HG03135 (cell line): ENCODE measurements at regions not wholly inside any gene's neighbourhood (a gene's known extent, or its start where the extent isn't known, plus 50 kb on each side); places are given as distances from the start of the nearest gene placed in this dataset.
"Not testable (repeated sequence)": the region's sequence is repeated elsewhere in the genome, so short reads cannot be mapped to it uniquely, and the experiment has no call there.

Source experiments
- ATAC-seq: cut with Tn5 transposase; IDR thresholded peaks from one replicate; pipeline ENCODE4 v1.9.1; 2021; ENCODE audit warnings: mild to moderate bottlenecking, moderate library complexity; ENCODE audit not compliant: unreplicated experiment

DNA sequence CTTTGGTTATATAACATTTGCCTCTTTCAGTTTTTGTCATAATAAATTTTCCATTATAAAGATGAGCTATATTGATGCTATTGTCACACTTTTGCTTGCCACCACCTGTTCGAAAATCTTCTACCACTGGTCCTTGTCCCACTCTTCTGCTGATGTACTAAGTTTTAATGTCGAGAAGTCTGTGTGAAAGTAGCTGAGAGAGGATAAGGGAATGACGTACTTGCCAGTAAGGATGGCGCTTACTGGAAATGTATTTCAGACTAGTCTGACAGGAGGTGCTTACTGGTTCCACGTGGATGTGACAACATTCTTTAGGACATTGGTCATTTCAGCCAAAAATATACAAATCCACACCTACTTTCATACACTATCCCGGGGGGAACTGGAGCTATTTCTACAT lies 132.7 kb upstream of the NR3C2 start:
- ATAC-seq, result no peak

DNA sequence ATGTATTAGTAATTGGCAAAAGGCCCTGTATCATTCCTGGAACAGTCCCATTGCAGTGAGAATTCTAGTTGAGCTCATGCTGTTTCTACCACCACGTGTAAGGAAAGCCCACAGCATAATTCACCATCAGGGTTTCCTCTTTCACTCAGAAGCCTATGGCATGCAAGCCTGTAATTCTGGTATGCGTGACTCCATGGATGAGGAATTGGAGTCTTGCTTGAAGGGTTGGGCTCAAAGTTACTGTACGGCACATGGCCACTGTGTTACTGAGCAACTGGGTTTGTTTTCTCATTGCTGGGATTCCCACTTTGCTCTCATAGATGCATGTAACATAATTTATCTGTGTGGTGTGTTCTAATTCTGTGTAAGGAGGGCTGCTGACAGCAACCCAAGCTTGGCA lies 132.3 kb upstream of the NR3C2 start:
- ATAC-seq, result no peak

DNA sequence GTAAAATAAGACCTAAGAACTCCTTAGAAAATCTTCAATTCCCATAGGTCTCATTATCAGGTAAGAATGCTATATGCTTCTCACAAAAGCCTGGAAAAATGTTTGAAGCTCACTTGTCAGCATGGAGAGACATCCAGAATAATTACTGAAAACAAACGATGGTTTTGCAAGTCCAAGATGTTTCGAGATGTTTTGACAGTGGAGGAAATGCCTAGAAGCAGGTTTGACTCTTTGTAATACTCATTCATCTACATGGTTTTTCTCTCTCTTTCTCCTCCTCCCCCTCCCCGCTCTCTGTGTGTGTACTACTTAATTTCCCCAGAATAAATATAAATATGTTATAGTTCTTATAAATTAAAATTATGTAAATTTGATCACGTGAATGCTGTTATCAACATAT lies 131.9 kb upstream of the NR3C2 start:
- no peak for ATAC-seq

DNA sequence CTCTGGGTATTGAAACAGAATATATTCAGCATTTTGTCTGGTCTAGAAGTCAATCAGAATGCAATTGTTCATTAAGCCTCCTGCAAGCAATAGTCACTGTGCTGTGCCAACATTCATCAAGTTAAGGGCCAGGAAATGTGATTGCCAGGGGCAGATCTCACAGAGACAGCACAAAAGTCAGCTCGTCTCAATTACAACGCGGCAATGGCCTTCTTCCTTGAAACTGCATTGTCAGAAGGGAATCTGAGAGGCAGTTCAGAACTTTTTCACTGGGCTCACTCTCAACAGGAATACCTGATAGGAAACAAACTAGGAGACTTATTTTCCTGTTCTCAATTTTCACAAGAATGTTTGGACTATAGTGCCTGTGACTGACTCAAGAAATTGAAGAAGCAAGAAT lies 131.1 kb upstream of the NR3C2 start:
- ATAC-seq, result no peak

DNA sequence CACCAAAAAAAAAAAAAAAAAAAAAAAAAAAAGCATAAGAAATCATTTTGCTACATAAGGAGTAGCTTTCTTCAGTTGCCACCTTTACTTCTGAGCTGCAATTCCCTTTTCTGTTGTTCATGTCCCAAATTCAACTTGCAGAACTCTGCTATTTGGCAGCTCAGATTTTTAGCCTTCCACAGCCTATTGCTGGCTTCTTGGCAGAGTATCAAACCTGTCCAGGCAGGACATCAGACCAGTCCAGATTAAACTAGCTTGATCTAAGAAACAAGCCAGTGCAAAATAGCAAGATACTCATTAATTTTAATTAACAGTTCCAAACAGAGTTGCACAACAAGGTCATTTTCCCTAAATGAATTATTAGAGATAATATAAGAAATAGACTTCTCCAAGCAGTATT lies 123.6 kb upstream of the NR3C2 start:
- no peak for ATAC-seq

DNA sequence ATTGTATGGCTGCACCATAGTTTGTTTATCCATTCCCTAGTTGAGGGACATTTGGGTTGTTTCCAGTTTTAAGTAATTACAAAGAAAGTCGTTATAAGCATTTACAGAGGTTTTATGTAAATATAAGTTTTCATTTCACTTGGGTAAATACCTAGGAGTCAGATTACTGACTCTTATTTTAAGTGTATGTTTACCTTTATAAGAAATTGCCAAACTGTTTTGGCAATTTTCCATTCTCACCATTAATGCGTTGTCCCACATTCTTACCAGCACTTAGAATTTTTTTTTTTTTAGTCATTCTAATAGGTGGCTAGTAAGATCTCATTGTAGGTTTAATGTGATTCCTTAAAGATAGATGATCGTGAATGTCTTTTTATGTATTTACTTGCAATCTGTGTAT lies 121.5 kb upstream of the NR3C2 start:
- no peak for ATAC-seq

DNA sequence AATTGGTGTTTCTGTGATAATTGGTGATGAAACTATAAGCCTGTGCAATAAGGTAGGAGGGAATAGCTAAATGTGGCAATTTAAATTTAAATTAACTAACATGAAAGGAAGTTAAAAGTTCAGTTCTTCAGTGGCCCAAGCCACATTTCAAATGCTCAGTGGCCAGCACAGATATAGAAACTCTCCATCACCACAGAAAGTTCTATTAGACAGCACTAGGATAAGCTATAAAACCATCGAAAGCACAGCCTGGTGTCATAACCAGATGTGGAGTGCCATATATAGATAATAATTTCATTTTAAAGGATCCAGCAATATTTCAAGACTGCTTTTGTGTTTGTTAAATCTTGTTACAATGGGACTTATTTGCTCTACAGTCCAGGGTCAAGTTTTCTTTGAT lies 119.3 kb upstream of the NR3C2 start:
- ATAC-seq, result no peak

DNA sequence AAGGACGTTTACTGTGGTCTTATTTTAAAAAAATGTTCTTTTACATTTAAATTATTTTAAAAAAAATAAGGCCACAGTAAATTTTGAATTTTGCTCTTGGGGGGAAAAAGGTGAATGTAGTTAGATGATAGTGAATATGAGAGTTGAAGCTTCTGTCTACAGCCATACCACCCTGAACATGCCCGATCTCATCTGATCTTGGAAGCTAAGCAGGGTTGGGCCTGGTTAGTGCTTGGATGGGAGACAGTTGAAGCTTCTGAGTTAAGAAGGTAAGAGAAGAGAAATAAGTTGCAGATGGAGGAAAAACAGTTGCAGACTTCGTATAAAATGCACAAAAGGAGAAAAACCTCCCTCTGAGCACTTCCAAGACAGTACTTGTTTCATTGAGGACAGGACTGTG lies 115.6 kb upstream of the NR3C2 start:
- ATAC-seq, result no peak

DNA sequence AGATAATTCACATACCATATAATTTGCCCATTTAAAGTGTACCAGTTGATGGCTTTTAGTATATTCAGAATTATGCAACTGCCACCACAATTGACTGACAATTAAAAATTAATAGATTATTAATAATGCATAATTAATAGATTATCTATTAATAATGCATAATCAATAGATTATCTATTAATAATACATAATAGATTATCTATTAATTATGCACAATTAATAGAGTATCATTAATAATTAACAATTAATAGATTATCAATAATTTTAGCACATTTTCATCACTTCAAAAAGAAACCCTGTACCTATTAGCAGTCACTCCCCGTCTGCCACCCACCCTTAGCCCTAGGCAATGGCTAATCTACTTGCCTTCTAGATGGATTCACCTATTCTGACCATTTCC lies 108.6 kb upstream of the NR3C2 start:
- no peak for ATAC-seq

DNA sequence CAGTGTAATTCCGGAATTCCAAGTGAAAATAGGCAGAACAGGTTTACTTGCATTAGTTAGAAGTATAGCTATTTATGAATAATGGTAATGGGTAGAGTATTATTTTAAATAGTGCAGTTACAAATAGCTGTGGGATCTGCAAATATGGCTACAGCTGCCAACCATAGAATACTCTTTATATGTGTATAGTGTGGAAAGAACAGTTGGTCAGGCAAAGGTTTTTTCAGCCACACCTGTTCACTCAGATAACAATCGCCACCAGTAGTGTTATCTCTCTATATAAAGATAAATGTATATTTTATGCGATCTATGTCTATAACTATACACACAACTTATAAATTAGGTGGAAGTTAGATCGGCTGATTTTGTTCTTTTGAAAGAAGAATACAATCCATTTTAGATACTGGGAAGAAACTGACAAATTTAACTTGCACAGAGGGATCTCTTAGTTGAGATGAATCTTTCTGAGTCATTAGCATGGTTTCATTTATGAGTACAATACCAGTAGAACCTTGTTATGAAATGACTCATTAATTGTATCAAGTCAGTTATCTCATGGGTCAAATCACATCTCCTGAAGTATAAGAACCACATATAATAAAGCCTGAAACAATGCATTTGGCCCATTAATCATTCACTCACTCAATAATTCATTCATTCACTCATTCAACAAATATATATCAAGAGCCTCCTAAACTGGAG lies 100.9 kb upstream of the NR3C2 start:
- ATAC-seq, result no peak

DNA sequence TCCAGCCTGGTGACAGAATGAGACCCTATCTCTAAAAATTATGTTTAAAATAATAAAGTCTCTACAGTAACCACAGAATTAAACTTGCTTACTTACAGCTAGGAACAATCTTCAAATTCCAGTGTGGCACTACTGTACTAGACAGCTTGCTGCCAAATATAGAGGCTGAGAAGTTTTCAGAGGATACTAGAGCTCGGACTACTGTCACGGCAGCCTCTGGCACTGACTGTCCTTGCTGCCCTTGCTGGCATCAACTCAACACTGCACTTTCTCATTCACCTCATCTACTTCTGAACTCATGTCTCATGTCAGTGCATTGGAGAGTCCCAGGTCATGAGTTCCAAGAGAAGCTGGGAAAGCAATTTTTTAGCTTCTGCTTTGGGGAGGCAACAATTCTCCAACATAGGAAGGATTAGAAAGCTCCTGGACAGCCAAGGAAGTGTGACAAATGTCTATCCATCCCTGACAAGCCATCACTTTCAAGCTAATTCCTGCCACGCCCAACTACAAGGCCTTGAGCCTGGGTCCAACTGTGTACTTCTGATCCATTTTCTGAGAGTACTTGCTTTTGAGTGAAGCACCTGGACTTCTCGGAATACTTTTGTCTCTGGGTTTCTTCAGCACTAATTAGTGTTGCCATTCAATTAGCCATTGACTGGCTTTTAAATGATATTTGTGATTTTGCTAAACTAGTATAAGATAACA lies 98.6 kb upstream of the NR3C2 start:
- ATAC-seq, result no peak

DNA sequence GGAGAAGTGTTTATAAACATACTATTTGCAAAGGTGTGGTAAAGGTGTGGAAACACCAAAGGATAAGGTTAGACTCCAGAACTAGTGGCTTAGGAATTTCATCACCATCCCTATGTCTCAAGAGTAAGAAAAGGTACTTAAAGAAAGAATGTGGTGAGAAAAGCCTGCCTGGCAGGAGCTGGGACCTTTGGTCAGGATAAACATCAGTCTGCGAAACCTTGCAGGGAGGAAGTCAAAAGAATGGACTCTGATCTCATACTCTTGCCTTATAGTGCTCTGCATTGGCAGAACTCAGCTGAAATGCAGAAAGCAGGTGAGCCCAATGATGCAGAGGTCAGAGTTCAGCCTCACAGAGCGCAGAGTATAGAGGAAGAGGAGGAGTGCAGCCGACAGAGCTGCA lies 97.2 kb upstream of the NR3C2 start:
- ATAC-seq, result no peak

DNA sequence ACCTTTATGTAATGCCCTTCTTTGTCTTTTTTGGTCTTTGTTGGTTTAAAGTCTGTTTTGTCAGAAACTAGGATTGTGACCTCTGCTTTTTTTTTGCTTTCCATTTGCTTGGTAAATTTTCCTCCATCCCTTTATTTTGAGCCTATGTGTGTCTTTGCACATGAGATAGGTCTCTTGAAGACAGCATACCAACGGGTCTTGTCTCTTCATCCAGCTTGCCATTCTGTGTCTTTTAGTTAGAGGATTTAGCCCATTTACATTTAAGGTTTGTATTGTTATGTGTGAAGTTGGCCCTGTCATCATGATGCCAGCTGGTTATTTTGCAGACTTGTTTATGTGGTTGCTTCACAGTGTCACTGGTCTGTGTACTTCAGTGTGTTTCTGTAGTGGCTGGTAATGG lies 91.6 kb upstream of the NR3C2 start:
- not testable (repeated sequence) for ATAC-seq

DNA sequence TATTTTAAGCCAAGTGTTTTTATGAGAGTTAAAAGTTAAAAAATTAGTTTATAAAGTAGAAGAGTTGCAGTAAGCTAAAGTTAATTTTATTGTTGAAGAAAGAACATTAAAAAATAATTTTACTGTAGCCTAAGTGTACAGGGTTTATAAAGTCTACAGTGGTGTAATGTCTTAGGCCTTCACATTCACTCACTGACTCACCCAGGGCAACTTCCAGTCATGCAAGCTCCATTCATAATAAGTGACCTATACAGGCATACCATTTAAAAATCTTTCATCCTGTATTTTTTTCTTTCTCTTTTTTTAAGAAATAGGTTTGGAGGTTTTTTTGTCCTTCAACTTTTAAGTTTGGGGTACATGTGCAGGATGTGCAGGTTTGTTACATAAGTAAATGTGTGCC lies 87.9 kb upstream of the NR3C2 start:
- ATAC-seq, result no peak

DNA sequence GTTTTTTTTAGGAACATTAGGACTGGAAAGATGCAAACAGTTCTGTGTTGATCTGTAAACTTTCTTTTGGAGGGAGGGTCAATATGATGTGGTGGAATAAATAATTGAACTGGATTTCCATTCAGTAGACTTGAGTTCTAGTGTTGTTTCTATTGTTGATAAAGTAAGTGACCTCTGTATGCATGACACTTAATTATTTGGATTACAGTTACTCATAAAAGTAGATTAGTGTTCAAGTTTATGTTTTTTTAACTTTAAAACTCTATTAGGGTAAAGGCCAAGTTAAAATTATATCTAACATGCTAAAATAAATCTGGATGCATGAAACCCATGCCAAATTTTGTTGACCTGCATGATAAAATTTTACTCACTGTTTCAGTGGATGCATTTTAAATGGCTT lies 85.4 kb upstream of the NR3C2 start:
- no peak for ATAC-seq

DNA sequence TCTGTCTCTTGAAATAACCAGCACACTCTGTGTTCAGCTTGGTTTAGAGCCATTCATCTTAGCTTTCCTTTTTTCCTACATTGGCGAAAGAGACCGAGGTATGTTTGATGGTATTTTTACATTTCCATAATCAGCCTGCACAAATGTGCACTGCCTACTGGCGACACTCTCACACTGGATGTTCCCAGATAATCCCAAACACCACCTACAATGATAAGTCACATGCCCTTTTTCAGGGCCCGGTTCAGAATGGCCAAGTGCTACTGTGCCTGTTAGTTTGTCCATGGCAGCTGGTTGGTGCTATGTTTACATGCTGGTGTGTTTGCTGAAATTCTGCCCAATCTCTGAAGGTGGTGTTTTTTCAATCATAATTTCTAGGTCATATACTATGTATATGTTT lies 80.8 kb upstream of the NR3C2 start:
- ATAC-seq, result no peak

DNA sequence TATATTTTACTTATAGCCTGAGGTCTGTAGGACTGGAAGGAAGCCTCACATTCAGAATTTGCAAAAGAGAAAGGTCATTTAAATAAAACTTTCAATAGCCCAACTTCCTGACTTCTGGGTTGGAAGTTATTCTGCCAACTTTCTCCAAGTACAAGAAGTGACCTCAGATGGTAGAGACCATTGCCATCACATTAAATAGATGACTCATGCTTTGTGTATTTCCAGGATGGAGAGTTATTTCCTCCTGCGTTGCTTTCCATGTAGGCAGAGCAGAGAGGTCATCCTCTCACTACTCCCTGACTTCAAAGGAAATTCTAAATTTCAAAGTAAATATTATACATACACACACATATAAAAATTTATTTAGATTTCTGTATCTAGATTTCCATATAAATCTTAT lies 73.0 kb upstream of the NR3C2 start:
- ATAC-seq, result no peak

DNA sequence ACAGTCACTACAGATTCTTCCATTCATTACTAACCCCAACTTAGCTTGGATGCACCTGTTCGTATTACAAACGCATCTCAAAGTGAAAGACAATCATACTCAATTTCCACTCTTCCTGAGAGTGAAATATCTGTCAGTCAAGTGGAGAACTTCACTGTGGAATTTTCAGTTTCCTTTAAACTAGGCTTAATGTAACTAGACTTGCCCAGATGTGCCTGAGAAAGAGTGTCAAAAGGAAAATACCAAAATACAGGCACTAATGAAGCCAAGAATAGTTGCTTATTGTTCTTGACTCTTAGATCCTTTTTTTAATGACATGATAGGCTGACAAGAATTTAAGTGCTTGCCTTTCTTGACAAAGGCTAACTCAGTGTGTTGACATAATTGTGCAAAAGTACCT lies 72.4 kb upstream of the NR3C2 start:
- ATAC-seq, result no peak

DNA sequence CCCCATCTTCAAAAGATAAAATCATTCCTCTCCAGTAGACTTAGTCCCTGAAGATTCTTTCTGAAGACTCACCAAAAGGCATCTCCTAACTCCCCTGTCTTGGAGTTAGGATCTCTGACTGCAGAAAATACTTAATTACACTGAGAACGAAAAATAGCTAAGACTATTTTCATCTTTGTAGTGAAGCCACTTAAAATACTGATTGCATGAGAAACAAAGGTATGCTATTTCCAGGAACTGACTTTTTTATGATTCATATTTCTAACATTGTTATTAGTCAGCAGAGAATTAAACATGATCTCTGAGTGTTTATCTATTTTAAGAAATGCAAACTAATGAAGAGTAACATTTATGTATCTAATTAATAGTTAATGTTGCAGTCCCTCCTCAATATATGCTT lies 71.8 kb upstream of the NR3C2 start:
- no peak for ATAC-seq

DNA sequence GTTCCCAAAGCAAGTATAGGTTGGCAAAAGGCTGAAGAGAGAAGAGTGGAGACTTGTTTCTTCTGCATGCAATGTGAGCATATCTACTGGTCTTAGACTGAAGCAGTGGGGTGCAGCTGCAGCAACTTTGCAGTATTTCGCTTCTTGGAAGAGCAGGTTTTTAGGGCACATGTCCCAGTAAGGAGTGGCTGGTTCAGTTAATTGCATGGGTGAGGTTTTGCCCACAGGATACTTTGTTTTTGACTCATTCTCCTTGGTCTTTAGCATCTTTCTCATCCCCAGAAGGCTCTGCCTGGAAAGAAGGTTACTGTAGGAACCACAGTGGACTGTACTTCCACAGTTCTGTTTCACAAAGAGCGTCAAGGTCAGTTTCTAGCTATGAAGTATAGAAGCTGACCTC lies 68.0 kb upstream of the NR3C2 start:
- ATAC-seq, result no peak

DNA sequence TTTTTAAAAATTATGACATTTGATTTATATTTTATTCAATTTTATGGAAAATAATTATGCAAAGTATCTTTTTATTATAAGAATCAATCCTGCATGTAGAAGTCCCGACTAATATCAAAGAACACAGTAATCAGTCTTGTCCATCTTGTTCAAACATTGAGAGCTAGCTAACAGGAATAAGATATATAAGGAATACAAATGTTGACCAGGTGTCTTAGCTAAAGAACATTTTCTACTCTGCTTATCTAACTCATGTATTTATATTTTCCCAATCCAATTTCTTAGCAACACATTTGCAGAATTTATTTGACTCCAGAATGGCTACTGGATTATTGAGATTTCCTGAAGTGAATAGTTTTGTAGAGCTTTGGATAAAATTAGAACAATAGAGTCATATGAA lies 61.5 kb upstream of the NR3C2 start:
- no peak for ATAC-seq

DNA sequence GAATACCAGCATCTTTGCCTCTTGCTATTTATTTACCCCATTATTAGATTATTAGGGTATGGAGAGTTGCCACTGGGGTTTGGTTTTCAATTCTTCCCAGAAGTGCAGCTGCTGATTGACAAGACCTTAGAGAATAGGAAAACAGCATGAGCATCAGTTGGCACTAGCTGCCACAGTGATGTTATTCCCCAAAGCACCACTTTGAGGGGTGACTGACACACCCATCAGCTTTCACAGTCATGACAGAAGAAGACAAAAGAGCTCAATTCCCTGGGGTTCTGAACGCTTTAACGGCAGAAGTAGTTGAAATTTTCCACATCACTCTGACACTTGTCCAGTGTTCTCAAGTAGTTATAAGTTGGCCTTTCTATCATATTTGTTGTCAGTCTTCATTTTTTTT lies 55.0 kb upstream of the NR3C2 start:
- ATAC-seq, result no peak

DNA sequence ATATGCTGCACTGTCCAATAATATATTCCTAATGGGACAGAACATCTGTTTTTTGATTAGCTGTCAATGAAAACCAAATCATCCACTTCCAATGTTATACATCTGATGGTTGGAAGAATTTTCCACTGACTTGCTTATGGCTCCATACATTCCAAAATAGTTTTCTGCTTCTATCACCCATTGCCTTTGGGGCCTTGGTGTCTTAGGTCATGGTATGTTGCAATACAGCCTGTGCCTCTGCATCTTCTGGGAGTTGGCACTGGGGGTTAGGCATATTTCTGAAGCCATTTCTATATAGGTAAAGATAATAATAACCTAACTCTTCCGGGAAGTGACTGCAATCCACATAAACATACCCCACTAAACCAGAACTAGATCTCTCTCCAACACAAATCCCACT lies 53.2 kb upstream of the NR3C2 start:
- no peak for ATAC-seq
